HG03280 (cell line): ENCODE measurements at regions not wholly inside any gene's neighbourhood (a gene's known extent, or its start where the extent isn't known, plus 50 kb on each side); places are given as distances from the start of the nearest gene placed in this dataset.
A peak's percentile ranks its signal among the peaks of the same experiment; 100 is the strongest.

Source experiments
- ATAC-seq: cut with Tn5 transposase; IDR thresholded peaks from one replicate; pipeline ENCODE4 v1.9.1; 2021; ENCODE audit warnings: mild to moderate bottlenecking, moderate library complexity; ENCODE audit not compliant: unreplicated experiment

DNA sequence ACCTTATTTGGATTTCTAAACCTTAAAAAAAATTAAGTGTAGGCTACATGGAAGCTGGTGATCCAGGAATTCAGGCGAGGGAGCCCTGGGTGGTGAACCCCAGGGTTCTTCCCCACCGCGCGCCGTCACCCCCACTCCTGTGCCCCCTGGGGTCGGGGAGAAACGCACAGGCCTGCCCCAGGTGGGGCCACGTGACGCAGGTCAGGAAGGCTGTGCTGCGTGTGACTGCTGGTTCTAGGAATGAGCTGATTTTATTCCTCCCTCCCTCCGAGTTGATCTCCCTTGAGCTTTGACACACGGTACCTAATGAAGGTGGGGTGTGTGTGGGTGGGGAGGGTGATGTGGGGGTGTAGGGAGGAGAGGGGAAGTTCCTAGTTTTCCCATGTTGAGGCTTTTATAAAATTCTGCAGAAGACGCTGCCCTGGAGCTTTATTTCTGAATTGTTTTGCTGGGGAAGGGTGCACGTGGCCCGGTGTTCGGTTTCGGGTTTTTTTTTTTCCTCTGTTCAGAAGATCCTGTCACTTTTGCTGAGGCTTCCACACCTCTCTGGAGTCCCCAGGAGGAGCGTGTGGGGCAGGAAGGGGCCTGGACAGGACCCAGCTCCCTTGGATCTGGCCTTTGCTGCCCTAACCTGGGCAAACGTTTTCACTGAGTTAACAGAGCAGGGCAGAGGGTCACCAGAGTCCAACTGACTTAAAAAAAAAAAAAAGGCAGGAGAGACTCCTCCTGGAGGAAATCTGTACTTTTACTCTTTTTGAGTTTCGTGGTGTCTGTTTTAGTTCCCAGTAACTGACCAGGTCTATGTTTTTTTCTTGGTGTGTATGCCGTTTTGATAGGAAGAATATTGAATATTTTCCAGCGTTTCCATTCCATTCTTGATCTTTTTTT lies 55.8 kb upstream of the GSE1 start:
- peak; percentile 27 for ATAC-seq

DNA sequence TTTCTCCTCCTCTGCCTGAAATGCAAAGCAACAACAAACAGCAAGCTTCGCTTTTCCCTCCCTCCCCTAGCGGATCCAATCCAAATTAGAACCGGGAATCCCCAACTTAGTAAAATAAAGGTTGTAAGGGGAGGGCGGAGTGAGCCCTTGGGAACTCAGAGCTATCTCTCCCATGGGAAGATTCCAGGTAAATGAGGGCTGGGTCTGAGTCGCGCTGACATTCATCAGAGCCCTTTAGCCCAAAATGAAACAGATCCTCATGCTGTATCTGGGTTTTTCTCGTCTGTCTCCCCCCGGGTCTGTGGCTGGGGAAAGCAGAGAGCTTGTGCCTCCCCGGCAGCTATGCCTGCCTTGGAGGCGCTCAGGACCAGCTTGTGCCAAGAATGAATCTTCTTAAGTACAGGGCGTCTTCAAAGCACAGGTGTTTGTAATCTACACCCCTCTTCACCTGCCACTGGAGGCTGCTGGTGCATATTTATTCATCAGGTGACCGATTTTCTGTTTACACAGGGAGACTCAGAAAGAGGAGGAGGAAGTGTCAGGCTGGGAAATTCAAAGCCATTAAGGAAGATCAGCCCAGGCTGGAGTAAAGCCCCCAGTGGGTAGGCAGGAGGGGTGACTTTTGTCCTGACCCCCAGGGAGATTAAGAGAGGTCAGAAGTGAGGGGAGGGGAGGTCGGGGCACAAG lies 55.0 kb upstream of the GSE1 start:
- ATAC-seq: no peak

DNA sequence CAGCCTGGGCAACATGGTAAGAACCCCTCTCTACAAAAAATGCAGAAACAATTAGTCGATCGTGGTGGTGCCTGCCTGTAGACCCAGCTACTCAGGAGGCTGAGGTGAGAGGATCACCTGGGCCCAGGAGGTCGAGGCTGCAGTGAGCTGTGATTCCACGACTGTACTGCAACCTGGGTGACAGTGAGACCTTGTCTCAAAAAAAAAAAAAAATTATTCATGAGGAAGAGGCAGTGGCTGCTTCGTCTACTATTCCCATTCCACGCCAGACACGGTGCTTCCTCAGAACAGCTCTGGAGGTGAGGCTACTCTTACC lies 52.2 kb upstream of the GSE1 start:
- no peak for ATAC-seq

DNA sequence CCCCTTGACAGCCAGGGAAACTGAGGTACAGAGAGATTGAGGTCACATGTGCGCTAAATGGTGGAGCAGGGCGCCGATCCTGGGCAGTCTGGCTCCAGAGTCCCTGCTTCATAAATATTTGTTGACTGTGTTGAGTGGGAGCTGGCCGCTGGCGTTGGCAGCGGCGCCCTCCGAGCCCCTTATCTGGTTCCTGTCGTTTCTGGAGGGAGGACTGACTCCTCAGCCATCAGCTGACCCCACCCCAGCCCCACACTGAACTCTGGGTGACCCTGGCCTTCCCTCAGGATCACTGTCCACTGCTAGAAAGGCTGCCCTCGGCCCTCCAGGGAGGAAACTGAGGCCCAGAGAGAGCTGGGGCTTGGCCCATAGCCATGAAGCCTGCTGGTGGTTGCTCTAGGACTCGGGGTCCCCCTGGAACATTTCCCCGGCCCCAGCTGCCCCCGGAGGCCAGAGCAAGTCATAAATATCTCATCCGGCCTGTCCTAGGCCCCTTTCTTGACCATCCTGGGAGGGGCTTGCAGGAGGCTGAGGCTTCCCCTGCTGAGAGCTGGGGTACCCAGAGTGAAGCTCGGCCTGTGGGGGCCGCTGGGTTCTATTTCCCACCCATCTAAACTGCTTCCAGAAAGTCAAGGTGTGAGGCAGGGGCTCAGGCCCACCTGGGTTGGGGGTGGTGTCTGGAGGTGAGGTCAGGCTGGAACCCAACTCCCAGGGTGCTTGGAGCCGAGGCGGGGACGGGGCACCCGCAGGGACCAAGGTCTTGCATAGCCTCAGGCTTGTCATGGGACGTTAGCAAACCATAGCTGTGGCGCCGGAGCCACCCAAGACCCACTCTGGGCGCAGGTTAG lies 51.7 kb upstream of the GSE1 start:
- ATAC-seq: no peak

GRCh38 chr16:85562093-85562786 lies 50.9 kb upstream of the GSE1 start:
- ATAC-seq: no peak

DNA sequence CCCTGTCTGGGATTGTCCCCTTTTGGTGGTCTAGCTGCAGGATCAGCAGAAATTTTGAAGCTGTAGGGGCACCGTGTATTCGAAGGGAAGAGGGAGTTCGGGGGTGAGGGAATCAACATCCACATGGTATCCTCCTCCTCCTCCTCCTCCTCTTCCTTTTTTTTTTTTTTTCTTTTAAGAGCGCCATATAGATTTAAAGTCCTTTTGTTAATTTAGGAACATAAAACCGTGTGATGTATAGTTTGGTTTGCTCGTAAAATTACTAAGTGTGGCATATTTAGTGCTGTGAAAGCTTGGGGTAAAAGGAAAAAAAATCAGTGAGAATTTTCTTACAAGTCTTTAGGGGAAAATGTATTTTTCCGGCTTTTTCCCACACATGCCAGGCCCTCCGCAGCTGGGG lies 50.1 kb upstream of the GSE1 start:
- ATAC-seq: no peak
